ENCODE measurements at regions not wholly inside any gene's neighbourhood (a gene's known extent, or its start where the extent isn't known, plus 50 kb on each side); places are given as distances from the start of the nearest gene placed in this dataset.

GRCh38 chr2:120977582-120978358, 242.1 kb downstream of the GLI2 start:
- no peak for DNase-seq
- Histone ChIP-seq H3K27ac (no peak overlapping the region), H3K4me3 (no peak overlapping the region), H3K9me3 (no peaks in the 10 kb centered on the region), H3K36me3 (peaks cover 0 to 58% (median 24%) of the 10 kb centered on the region in 4 donors), H3K27me3 (no peaks in the 10 kb centered on the region), H3K4me1 (peaks cover 0 to 13% (median 5%) of the 10 kb centered on the region in 4 donors)
- TF ChIP-seq EP300 (IDR thresholded peaks at IDR 0.05) (no peak), POLR2A (IDR thresholded peaks at IDR 0.05) (no peak), POLR2AphosphoS5 (IDR thresholded peaks at IDR 0.05) (no peak)
- TF ChIP-seq, protein P1, sequence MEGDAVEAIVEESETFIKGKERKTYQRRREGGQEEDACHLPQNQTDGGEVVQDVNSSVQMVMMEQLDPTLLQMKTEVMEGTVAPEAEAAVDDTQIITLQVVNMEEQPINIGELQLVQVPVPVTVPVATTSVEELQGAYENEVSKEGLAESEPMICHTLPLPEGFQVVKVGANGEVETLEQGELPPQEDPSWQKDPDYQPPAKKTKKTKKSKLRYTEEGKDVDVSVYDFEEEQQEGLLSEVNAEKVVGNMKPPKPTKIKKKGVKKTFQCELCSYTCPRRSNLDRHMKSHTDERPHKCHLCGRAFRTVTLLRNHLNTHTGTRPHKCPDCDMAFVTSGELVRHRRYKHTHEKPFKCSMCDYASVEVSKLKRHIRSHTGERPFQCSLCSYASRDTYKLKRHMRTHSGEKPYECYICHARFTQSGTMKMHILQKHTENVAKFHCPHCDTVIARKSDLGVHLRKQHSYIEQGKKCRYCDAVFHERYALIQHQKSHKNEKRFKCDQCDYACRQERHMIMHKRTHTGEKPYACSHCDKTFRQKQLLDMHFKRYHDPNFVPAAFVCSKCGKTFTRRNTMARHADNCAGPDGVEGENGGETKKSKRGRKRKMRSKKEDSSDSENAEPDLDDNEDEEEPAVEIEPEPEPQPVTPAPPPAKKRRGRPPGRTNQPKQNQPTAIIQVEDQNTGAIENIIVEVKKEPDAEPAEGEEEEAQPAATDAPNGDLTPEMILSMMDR (IDR thresholded peaks at IDR 0.05) = no peak
- 47 to 74% (median 62%) methylated on average over 25 of the region's 25 CpGs for WGBS, 5 donors
- intact Hi-C loops (cut with DNase I; ENCODE audit: low total_unique reads) = no loop called here

DNA sequence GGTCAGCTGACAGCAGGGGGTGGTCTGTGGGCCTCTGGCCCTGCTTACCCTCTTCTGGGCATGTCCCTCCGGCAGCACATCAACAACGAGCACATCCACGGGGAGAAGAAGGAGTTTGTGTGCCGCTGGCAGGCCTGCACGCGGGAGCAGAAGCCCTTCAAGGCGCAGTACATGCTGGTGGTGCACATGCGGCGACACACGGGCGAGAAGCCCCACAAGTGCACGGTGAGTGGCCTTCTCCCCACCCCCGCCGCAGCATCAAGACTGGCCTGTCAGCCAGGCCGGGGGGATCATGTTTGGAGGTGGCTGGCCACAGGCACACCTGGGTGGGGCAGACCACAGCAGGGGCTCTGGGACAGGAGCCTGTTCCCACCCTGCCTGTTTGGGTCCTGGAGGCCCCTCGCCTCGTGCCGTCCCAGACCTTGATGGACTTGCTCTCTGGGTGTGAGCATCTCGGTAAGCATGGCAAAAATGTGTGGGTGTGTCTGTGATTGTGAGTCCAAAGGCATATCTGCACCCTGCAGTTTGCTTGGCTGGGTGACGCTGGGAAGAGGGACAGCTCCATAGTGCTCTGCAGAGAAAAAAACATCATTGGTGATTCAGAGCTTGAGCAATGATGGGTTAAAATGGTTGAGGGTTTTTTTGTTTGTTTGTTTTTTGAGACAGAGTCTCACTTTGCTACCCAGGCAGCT, 242.8 kb downstream of the GLI2 start:
- no peak for DNase-seq
- H3K9me3 ChIP-seq = no peaks in the 10 kb centered on the region
- no peak overlapping the region for H3K4me3 ChIP-seq
- intact Hi-C loops (cut with DNase I; ENCODE audit: low total_unique reads) = no loop called here
- H3K36me3 ChIP-seq = peaks cover 0 to 58% (median 21%) of the 10 kb centered on the region in 4 donors
- H3K27me3 ChIP-seq = no peaks in the 10 kb centered on the region
- WGBS, 5 donors = 74 to 87% (median 84%) methylated on average over 14 to 20 of the region's 20 CpGs
- no peak for TF ChIP-seq EP300 (IDR thresholded peaks at IDR 0.05)
- no peak for TF ChIP-seq POLR2A (IDR thresholded peaks at IDR 0.05)
- no peak for TF ChIP-seq POLR2AphosphoS5 (IDR thresholded peaks at IDR 0.05)
- TF ChIP-seq, protein P1 (IDR thresholded peaks at IDR 0.05) = no peak
- no peak overlapping the region for H3K27ac ChIP-seq
- H3K4me1 ChIP-seq = peaks cover 0 to 13% (median 5%) of the 10 kb centered on the region in 4 donors

- Histone ChIP-seq H3K27ac (no peak overlapping the region), H3K4me3 (no peak overlapping the region), H3K4me1 (peaks cover 0 to 13% (median 5%) of the 10 kb centered on the region in 4 donors), H3K9me3 (no peaks in the 10 kb centered on the region), H3K36me3 (peaks cover 0 to 65% (median 25%) of the 10 kb centered on the region in 4 donors), H3K27me3 (no peaks in the 10 kb centered on the region)
- DNase-seq = no peak
- 29 to 79% (median 55%) methylated on average over 2 of the region's 2 CpGs for WGBS, 5 donors
- intact Hi-C loops (cut with DNase I; ENCODE audit: low total_unique reads) = no loop called here
- TF ChIP-seq, protein P1 (IDR thresholded peaks at IDR 0.05) = no peak
- TF ChIP-seq POLR2A (IDR thresholded peaks at IDR 0.05) (no peak), EP300 (IDR thresholded peaks at IDR 0.05) (no peak), POLR2AphosphoS5 (IDR thresholded peaks at IDR 0.05) (no peak)
Observed at GRCh38 chr2:120979398-120979797, 243.7 kb downstream of the GLI2 start.

DNA sequence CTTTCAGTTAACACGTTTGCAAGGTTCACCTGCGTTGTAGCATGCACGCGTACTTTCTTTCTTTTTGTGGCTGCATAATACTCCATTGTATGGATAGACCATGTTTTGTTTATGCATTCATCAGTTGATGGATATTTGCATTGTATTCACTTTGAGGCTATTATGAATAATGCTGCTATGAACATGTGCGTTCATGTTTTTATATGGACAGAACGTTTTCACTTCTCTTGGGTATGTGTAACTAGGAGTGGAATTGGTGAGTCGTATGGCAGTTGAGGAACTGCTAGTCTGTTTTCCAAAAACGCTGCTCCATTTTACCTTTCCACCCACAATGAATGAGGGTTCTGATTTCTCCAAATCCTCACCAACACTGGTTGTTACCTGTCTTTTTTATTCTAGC, 244.3 kb downstream of the GLI2 start:
- no peaks in the 10 kb centered on the region for H3K27me3 ChIP-seq
- H3K4me1 ChIP-seq = peaks cover 0 to 13% (median 5%) of the 10 kb centered on the region in 4 donors
- TF ChIP-seq POLR2AphosphoS5 (IDR thresholded peaks at IDR 0.05) = no peak
- TF ChIP-seq POLR2A (IDR thresholded peaks at IDR 0.05) = no peak
- TF ChIP-seq, protein P1 (IDR thresholded peaks at IDR 0.05) = no peak
- no peak for TF ChIP-seq EP300 (IDR thresholded peaks at IDR 0.05)
- H3K4me3 ChIP-seq = no peak overlapping the region
- WGBS, 5 donors = 90 to 94% (median 93%) methylated on average over 8 of the region's 8 CpGs
- no peak overlapping the region for H3K27ac ChIP-seq
- intact Hi-C loops (cut with DNase I; ENCODE audit: low total_unique reads) = no loop called here
- no peak for DNase-seq
- no peaks in the 10 kb centered on the region for H3K9me3 ChIP-seq
- H3K36me3 ChIP-seq = peaks cover 0 to 70% (median 31%) of the 10 kb centered on the region in 4 donors

All from stomach (tissue), 8 donors.